WTC11 (cell line): ENCODE measurements at regions not wholly inside any gene's neighbourhood (a gene's known extent, or its start where the extent isn't known, plus 50 kb on each side); places are given as distances from the start of the nearest gene placed in this dataset.

Experiments used
- ATAC-seq: fragments of 200-7000 bp; cut with Tn5 transposase; 2 replicates; pipeline ENCODE4 v1.10.0; 2021; ENCODE audit warnings: mild to moderate bottlenecking, moderate library complexity
- CTCF ChIA-PET: fragments of 300-600 bp; sonication (Branson Sonifier 250); formaldehyde crosslinking; loops from one replicate; lab custom pipeline; 2021; ENCODE audit warnings: antibody characterized with exemption; lab: Charles Lee
- POLR2A ChIA-PET: fragments of 350-600 bp; sonication (Branson Sonifier 250); formaldehyde crosslinking; loops from one replicate; lab custom pipeline; 2021; ENCODE audit warnings: antibody characterized with exemption; lab: Charles Lee
- DNase-seq: peaks from one replicate; pipeline ENCODE4 v3.0.0; 2021; ENCODE audit warnings: low spot score
- H3K27ac Mint-ChIP-seq: 2 replicates; pipeline ENCODE4 v1.8.0; 2021; ENCODE audit warnings: mixed read lengths
- H3K27me3 Mint-ChIP-seq: 2 replicates; pipeline ENCODE4 v1.8.0; 2021; ENCODE audit warnings: low read depth, mild to moderate bottlenecking, moderate library complexity, mixed read lengths
- H3K36me3 Mint-ChIP-seq: 2 replicates; pipeline ENCODE4 v1.8.0; 2021; ENCODE audit warnings: mixed read lengths
- H3K4me1 Mint-ChIP-seq: 2 replicates; pipeline ENCODE4 v1.8.0; 2022; ENCODE audit warnings: mixed read lengths
- H3K4me3 Mint-ChIP-seq: 2 replicates; pipeline ENCODE4 v1.8.0; 2021; ENCODE audit warnings: mild to moderate bottlenecking, moderate library complexity, mixed read lengths
- H3K9me3 Mint-ChIP-seq: 2 replicates; pipeline ENCODE4 v1.8.0; 2021; ENCODE audit warnings: mixed read lengths
- CTCF ChIP-seq: fragments of 200-600 bp; IDR thresholded peaks from 2 replicates; pipeline ENCODE4 v1.8.0; 2022; ENCODE audit warnings: antibody characterized with exemption
- ELF4 ChIP-seq: sonication (generic); formaldehyde crosslinking; IDR thresholded peaks from 2 replicates; pipeline ENCODE4 v1.8.1; 2022; ENCODE audit warnings: low read depth, mild to moderate bottlenecking, moderate library complexity, missing genetic modification reagents
- MXD4 ChIP-seq: fragments of 250-450 bp; sonication (Bioruptor Pico); IDR thresholded peaks from 2 replicates; pipeline ENCODE4 v1.8.0; 2021; ENCODE audit warnings: mild to moderate bottlenecking, moderate library complexity, borderline replicate concordance
- NR2C2 ChIP-seq: sonication (generic); formaldehyde crosslinking; IDR thresholded peaks from 2 replicates; pipeline ENCODE4 v1.8.0; 2022; ENCODE audit warnings: mild to moderate bottlenecking, missing genetic modification reagents
- NR3C1 ChIP-seq: sonication (generic); formaldehyde crosslinking; conservative IDR thresholded peaks from 2 replicates; pipeline ENCODE4 v1.8.1; 2023; ENCODE audit warnings: low read depth, mild to moderate bottlenecking, missing genetic modification reagents
- TP53 ChIP-seq: sonication (generic); formaldehyde crosslinking; IDR thresholded peaks from 2 replicates; pipeline ENCODE4 v1.8.1; 2023; ENCODE audit warnings: mild to moderate bottlenecking, missing genetic modification reagents
- USF2 ChIP-seq: sonication (generic); formaldehyde crosslinking; IDR thresholded peaks from 2 replicates; pipeline ENCODE4 v1.8.1; 2023; ENCODE audit warnings: mild to moderate bottlenecking, missing genetic modification reagents, moderate library complexity
- ZBTB43 ChIP-seq: sonication (generic); formaldehyde crosslinking; IDR thresholded peaks from 2 replicates; pipeline ENCODE4 v1.8.1; 2023; ENCODE audit warnings: mild to moderate bottlenecking, missing genetic modification reagents
- ZNF232 ChIP-seq: sonication (generic); formaldehyde crosslinking; IDR thresholded peaks from 2 replicates; pipeline ENCODE4 v1.8.0; 2022; ENCODE audit warnings: mild to moderate bottlenecking, missing genetic modification reagents
- ZNF671 ChIP-seq: fragments of 250-450 bp; sonication (Bioruptor Pico); IDR thresholded peaks from 2 replicates; pipeline ENCODE4 v1.8.0; 2021; ENCODE audit warnings: mild to moderate bottlenecking
- ZSCAN18 ChIP-seq: fragments of 250-450 bp; sonication (Bioruptor Pico); IDR thresholded peaks from 2 replicates; pipeline ENCODE4 v2.1.2; 2022; ENCODE audit warnings: mild to moderate bottlenecking, moderate library complexity
- TF ChIP-seq, protein P1 (sequence below): fragments of 250-450 bp; sonication (Bioruptor Pico); IDR thresholded peaks from 2 replicates; pipeline ENCODE4 v1.9.0; 2021; ENCODE audit warnings: moderate library complexity, mild to moderate bottlenecking, inconsistent platforms, borderline replicate concordance
- TF ChIP-seq, protein P2 (sequence below): fragments of 250-450 bp; sonication (Bioruptor Pico); IDR thresholded peaks from 2 replicates; pipeline ENCODE4 v1.9.0; 2021; ENCODE audit warnings: mild to moderate bottlenecking
- TF ChIP-seq, protein P3 (sequence below): fragments of 250-450 bp; sonication (Bioruptor Pico); IDR thresholded peaks from 2 replicates; pipeline ENCODE4 v1.9.0; 2021; ENCODE audit warnings: mild to moderate bottlenecking, borderline replicate concordance
- TF ChIP-seq, protein P4 (sequence below): sonication (generic); formaldehyde crosslinking; IDR thresholded peaks from 2 replicates; pipeline ENCODE4 v1.8.0; 2022; ENCODE audit warnings: mild to moderate bottlenecking, missing genetic modification reagents
- TF ChIP-seq, protein P5 (sequence below): sonication (generic); formaldehyde crosslinking; conservative IDR thresholded peaks from 2 replicates; pipeline ENCODE4 v1.8.1; 2023; ENCODE audit warnings: mild to moderate bottlenecking, low read depth, missing genetic modification reagents, moderate library complexity

GRCh38 chr1:199815947-199816346 lies 211.6 kb upstream of the NR5A2 start (continued):
- TF ChIP-seq, protein P1, sequence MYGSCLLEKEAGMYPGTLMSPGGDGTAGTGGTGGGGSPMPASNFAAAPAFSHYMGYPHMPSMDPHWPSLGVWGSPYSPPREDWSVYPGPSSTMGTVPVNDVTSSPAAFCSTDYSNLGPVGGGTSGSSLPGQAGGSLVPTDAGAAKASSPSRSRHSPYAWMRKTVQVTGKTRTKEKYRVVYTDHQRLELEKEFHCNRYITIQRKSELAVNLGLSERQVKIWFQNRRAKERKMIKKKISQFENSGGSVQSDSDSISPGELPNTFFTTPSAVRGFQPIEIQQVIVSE (CRISPR knock-in tag), result no peak
- TF ChIP-seq NR2C2 (CRISPR knock-in tag) (no peak), ZNF671 (CRISPR knock-in tag) (no peak), ZSCAN18 (CRISPR knock-in tag) (no peak), MXD4 (CRISPR knock-in tag) (no peak)
- TF ChIP-seq, protein P2, sequence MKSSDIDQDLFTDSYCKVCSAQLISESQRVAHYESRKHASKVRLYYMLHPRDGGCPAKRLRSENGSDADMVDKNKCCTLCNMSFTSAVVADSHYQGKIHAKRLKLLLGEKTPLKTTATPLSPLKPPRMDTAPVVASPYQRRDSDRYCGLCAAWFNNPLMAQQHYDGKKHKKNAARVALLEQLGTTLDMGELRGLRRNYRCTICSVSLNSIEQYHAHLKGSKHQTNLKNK (CRISPR knock-in tag), result no peak
- TF ChIP-seq, protein P3, sequence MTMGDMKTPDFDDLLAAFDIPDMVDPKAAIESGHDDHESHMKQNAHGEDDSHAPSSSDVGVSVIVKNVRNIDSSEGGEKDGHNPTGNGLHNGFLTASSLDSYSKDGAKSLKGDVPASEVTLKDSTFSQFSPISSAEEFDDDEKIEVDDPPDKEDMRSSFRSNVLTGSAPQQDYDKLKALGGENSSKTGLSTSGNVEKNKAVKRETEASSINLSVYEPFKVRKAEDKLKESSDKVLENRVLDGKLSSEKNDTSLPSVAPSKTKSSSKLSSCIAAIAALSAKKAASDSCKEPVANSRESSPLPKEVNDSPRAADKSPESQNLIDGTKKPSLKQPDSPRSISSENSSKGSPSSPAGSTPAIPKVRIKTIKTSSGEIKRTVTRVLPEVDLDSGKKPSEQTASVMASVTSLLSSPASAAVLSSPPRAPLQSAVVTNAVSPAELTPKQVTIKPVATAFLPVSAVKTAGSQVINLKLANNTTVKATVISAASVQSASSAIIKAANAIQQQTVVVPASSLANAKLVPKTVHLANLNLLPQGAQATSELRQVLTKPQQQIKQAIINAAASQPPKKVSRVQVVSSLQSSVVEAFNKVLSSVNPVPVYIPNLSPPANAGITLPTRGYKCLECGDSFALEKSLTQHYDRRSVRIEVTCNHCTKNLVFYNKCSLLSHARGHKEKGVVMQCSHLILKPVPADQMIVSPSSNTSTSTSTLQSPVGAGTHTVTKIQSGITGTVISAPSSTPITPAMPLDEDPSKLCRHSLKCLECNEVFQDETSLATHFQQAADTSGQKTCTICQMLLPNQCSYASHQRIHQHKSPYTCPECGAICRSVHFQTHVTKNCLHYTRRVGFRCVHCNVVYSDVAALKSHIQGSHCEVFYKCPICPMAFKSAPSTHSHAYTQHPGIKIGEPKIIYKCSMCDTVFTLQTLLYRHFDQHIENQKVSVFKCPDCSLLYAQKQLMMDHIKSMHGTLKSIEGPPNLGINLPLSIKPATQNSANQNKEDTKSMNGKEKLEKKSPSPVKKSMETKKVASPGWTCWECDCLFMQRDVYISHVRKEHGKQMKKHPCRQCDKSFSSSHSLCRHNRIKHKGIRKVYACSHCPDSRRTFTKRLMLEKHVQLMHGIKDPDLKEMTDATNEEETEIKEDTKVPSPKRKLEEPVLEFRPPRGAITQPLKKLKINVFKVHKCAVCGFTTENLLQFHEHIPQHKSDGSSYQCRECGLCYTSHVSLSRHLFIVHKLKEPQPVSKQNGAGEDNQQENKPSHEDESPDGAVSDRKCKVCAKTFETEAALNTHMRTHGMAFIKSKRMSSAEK, result no peak

DNA sequence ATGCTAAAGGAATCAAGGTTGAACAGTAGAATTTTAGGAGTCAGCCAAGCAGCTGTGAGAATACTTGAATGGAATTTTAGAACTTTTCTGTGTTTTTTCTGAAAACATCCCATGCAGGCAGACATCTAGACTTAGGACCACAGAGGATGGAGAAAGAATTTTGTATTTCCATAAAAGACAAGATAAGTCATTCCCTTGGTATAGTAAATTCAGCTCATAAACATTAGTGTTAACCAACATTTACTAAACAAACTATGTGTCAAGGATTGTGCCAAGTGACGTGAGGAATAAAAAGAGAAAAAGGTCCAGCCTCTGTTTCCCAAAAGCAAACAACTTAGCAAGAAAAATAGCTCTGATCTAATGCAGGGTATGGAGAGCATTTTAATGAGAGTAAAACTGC lies 210.2 kb upstream of the NR5A2 start:
- TF ChIP-seq, protein P4, sequence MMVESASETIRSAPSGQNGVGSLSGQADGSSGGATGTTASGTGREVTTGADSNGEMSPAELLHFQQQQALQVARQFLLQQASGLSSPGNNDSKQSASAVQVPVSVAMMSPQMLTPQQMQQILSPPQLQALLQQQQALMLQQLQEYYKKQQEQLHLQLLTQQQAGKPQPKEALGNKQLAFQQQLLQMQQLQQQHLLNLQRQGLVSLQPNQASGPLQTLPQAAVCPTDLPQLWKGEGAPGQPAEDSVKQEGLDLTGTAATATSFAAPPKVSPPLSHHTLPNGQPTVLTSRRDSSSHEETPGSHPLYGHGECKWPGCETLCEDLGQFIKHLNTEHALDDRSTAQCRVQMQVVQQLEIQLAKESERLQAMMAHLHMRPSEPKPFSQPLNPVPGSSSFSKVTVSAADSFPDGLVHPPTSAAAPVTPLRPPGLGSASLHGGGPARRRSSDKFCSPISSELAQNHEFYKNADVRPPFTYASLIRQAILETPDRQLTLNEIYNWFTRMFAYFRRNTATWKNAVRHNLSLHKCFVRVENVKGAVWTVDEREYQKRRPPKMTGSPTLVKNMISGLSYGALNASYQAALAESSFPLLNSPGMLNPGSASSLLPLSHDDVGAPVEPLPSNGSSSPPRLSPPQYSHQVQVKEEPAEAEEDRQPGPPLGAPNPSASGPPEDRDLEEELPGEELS (CRISPR knock-in tag), result no peak
- TF ChIP-seq, all 79 proteins: peak for 0
- H3K4me3 Mint-ChIP-seq, result no peak overlapping the region
- no peak for DNase-seq
- H3K27me3 Mint-ChIP-seq, result no peaks in the 10 kb centered on the region
- no peak overlapping the region for H3K27ac Mint-ChIP-seq
- ATAC-seq, result no peak
- ChIA-PET CTCF (no interaction called here), POLR2A (no interaction called here)
- peaks cover 14% of the 10 kb centered on the region for H3K4me1 Mint-ChIP-seq
- no peaks in the 10 kb centered on the region for H3K36me3 Mint-ChIP-seq
- peaks cover 6% of the 10 kb centered on the region; the same call in 1 of the 2 replicates for H3K9me3 Mint-ChIP-seq

DNA sequence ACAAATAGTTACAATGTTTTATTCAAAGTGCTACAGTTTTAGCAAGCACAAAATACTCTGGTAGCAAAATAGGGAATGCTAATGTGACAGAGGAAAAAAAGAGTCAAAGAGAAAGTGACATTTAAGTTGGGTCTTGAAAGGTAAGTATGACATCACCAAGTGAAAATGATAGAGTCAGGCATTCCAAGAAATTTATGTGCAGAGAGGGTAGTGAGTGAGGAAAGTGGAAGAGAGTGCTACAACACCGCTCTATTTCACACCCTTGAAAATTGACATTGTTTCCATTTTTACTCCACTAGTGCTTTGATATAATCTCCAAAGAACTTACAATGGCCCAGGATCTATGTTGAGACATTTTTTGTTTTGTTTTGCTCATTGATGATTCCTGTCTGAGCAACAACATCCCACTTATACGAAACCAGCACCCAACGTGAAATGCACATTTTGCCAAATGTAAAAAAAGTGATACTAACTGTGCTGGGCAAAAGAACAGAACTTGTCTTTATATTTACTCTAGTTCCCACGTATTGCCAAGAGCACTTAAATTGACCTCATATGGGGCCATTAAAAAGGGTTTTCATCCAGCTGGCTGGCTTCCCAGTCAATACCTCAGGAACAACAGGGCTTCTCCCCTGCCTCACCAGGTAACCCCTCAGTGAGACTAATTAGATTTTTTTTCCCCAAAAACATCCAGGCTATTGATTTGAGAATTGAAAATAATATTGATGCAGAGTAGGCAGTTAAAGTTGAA lies 206.3 kb upstream of the NR5A2 start:
- H3K27me3 Mint-ChIP-seq, result no peaks in the 10 kb centered on the region
- no peak overlapping the region for H3K4me3 Mint-ChIP-seq
- ATAC-seq (no peak), DNase-seq (no peak)
- peaks cover 10% of the 10 kb centered on the region for H3K4me1 Mint-ChIP-seq
- H3K27ac Mint-ChIP-seq, result no peak overlapping the region
- CTCF ChIA-PET, result no interaction called here
- H3K9me3 Mint-ChIP-seq, result peaks cover 13% of the 10 kb centered on the region
- POLR2A ChIA-PET, result no interaction called here
- H3K36me3 Mint-ChIP-seq, result no peaks in the 10 kb centered on the region
- TF ChIP-seq, protein P5, sequence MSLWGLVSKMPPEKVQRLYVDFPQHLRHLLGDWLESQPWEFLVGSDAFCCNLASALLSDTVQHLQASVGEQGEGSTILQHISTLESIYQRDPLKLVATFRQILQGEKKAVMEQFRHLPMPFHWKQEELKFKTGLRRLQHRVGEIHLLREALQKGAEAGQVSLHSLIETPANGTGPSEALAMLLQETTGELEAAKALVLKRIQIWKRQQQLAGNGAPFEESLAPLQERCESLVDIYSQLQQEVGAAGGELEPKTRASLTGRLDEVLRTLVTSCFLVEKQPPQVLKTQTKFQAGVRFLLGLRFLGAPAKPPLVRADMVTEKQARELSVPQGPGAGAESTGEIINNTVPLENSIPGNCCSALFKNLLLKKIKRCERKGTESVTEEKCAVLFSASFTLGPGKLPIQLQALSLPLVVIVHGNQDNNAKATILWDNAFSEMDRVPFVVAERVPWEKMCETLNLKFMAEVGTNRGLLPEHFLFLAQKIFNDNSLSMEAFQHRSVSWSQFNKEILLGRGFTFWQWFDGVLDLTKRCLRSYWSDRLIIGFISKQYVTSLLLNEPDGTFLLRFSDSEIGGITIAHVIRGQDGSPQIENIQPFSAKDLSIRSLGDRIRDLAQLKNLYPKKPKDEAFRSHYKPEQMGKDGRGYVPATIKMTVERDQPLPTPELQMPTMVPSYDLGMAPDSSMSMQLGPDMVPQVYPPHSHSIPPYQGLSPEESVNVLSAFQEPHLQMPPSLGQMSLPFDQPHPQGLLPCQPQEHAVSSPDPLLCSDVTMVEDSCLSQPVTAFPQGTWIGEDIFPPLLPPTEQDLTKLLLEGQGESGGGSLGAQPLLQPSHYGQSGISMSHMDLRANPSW (CRISPR knock-in tag), result no peak
- no peak for TF ChIP-seq TP53
- TF ChIP-seq CTCF, result no peak
- no peak for TF ChIP-seq USF2 (CRISPR knock-in tag)
- TF ChIP-seq NR3C1 (CRISPR knock-in tag), result no peak
- TF ChIP-seq ELF4 (CRISPR knock-in tag), result no peak
- no peak for TF ChIP-seq ZNF232 (CRISPR knock-in tag)
- TF ChIP-seq ZBTB43 (CRISPR knock-in tag), result no peak
